ENCODE measurements at regions not wholly inside any gene's neighbourhood (a gene's known extent, or its start where the extent isn't known, plus 50 kb on each side); places are given as distances from the start of the nearest gene placed in this dataset.

GRCh38 chr1:75984781-75985180 is 52.6 kb upstream of the ASB17 start:
- Histone ChIP-seq H3K36me3 (no peaks in the 10 kb centered on the region), H3K9me3 (no peaks in the 10 kb centered on the region), H3K4me3 (no peak overlapping the region), H3K27me3 (peaks cover 5% of the 10 kb centered on the region; the same call in 1 of the 2 replicates)
- DNase-seq: no peak

GRCh38 chr1:75985827-75986226 is 53.6 kb upstream of the ASB17 start:
- no peak for DNase-seq
- Histone ChIP-seq H3K4me3 (no peak overlapping the region), H3K36me3 (no peaks in the 10 kb centered on the region), H3K9me3 (no peaks in the 10 kb centered on the region), H3K27me3 (peaks cover 5% of the 10 kb centered on the region; the same call in 1 of the 2 replicates)

GRCh38 chr1:75986478-75986877 is 54.3 kb upstream of the ASB17 start:
- Histone ChIP-seq H3K4me3 (no peak overlapping the region), H3K27me3 (peaks cover 5% of the 10 kb centered on the region; the same call in 1 of the 2 replicates), H3K9me3 (no peaks in the 10 kb centered on the region), H3K36me3 (no peaks in the 10 kb centered on the region)
- DNase-seq: no peak

- Histone ChIP-seq H3K9me3 (no peaks in the 10 kb centered on the region), H3K4me3 (no peak overlapping the region), H3K36me3 (no peaks in the 10 kb centered on the region), H3K27me3 (peaks cover 5% of the 10 kb centered on the region; the same call in 1 of the 2 replicates)
- DNase-seq: no peak
Observed at GRCh38 chr1:75989121-75989520, 56.9 kb upstream of the ASB17 start.

GRCh38 chr1:75990686-75991085 is 58.5 kb upstream of the ASB17 start:
- no peak overlapping the region for H3K4me3 ChIP-seq
- no peak for DNase-seq
- no peaks in the 10 kb centered on the region for H3K36me3 ChIP-seq
- H3K9me3 ChIP-seq: no peaks in the 10 kb centered on the region
- peaks cover 5% of the 10 kb centered on the region; the same call in 1 of the 2 replicates for H3K27me3 ChIP-seq

DNA sequence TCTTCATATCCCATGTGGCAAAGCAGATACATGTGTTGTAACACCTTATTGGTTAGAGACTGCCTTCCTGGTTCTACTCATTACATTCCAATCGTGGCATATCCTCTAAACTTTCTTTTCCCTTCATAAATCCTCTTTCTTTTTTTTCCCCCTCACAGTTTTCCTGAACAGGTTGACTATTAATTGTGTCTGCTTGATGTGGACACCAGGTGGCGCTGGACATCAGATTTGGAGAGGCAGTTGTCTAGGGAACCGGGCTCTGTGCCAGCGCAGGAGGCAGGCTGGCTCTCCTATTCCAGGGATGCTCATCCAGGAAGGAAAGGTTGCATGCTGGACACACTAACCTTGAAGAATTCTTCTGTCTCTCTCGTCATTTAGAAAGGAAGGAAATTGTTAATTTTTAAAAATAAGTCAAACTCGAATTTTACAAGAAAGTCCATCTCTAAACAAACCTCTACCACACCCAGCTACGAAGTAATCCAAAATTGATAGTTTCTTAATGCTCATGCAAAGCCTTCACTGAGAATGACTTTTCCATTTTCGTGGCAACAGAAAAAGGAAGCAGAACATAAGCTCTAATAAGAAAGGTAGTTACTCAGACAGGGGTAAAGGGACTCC is 59.4 kb upstream of the ASB17 start:
- Histone ChIP-seq H3K27me3 (peaks cover 5% of the 10 kb centered on the region; the same call in 1 of the 2 replicates), H3K9me3 (no peaks in the 10 kb centered on the region), H3K4me3 (no peak overlapping the region), H3K36me3 (no peaks in the 10 kb centered on the region)
- peak; percentile 83 for DNase-seq

DNA sequence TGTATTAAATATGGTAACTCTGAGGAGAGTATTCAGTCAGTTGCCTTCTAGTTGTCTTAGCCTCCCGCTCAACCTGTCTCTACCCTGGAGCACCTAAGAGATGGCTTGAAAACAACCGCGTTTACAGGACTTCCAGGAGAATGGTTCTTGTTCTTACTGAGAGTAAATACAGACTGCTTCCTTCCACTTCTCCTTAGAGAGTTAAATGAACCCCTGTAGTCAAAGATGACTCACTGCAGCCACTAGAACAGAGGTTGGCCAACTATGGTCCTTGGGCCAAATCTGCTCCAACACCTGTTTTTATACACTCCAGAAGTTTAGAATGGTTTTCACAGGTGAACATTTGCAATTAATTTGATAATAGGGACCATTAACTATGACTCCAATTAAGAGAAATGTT is 60.1 kb upstream of the ASB17 start:
- H3K4me3 ChIP-seq: no peak overlapping the region
- H3K9me3 ChIP-seq: no peaks in the 10 kb centered on the region
- no peaks in the 10 kb centered on the region for H3K36me3 ChIP-seq
- H3K27me3 ChIP-seq: peaks cover 5% of the 10 kb centered on the region; the same call in 1 of the 2 replicates
- DNase-seq: no peak

DNA sequence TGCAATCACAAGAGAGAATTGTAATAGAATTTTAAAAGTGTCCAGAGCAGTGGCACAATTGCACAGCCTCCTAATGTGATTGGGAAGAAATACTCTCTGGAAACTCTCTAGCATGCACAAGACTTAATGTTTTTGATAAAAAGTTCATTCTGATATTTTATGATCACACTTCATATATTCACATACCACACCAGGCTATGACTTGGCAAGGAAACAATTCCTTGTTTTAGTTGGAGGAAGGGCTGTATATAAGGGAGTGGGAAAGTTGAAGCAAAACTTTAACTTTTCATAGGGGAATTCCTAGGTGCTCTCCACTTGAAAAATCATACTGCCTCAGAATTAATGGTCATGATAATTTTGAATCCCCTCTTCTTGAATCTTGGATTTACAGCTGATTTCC is 61.5 kb upstream of the ASB17 start:
- Histone ChIP-seq H3K36me3 (no peaks in the 10 kb centered on the region), H3K27me3 (no peaks in the 10 kb centered on the region; the same call in 1 of the 2 replicates), H3K4me3 (no peak overlapping the region), H3K9me3 (no peaks in the 10 kb centered on the region)
- DNase-seq: no peak

- peak; percentile 42 for DNase-seq
- Histone ChIP-seq H3K9me3 (no peaks in the 10 kb centered on the region), H3K36me3 (no peaks in the 10 kb centered on the region), H3K27me3 (no peaks in the 10 kb centered on the region), H3K4me3 (no peak overlapping the region)
Observed at GRCh38 chr1:75996196-75996595, 64.0 kb upstream of the ASB17 start.

- no peak for DNase-seq
- no peaks in the 10 kb centered on the region for H3K36me3 ChIP-seq
- H3K4me3 ChIP-seq: no peak overlapping the region
- no peaks in the 10 kb centered on the region for H3K27me3 ChIP-seq
- no peaks in the 10 kb centered on the region for H3K9me3 ChIP-seq
Observed at GRCh38 chr1:75999034-75999433, 66.8 kb upstream of the ASB17 start.

DNA sequence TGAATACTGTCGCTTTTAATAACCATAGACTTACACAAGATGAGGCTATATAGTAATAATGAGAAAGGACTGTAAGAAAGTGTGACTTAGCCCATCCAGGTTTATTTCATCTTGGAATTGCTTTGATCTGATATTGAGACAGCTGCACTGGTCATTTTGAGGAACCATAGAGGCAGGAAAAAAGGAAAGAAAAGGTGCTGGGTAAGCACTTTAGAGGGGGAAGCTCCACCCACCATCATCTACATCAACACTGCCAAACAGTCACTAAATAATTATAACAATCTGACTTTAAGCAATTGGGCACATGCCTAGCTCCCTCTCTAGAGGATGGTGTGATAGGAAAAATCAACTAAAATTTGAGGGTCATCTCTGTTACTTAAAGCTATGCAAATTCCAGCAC is 70.6 kb upstream of the ST6GALNAC3 start:
- DNase-seq: no peak
- Histone ChIP-seq H3K4me3 (no peak overlapping the region), H3K9me3 (no peaks in the 10 kb centered on the region), H3K36me3 (no peaks in the 10 kb centered on the region), H3K27me3 (no peaks in the 10 kb centered on the region)

DNA sequence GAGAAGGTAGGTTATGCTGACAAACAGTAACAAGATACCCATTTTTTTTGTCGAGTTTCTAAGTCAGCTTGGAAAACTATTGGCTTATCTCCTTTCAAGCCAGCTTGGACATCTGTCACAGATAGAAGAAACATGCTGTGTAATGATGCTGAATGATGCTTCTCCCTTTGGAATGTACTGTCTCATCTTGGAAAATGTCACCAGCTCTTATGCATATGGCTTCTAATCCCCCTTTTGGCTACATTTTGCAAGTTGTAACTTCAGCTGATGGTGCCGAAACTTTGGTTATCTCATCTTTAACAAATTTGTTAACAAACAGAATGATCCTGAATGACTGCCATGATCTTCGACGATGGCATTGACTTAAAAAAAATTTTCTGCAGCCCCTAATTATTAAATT is 68.8 kb upstream of the ST6GALNAC3 start:
- no peak for DNase-seq
- Histone ChIP-seq H3K36me3 (no peaks in the 10 kb centered on the region), H3K9me3 (no peaks in the 10 kb centered on the region), H3K27me3 (no peaks in the 10 kb centered on the region), H3K4me3 (no peak overlapping the region)

DNA sequence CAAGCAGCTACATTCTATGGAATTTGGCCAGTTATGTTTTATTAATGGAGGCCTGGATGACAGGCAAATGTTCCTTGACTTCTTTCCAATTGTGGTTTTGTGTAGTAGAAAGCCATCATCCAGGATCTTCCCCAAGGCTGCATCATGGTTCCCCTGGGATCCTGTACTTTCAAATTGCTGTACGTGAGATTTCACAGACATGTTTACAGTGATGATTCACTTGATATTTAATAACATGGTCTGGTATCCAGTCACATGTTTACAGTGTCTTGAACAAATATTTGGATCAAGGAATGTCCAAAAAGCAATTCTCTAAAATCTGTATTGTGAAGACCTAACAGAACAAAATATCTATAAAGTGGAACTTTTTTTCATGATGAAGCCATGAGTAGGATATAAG is 68.3 kb upstream of the ST6GALNAC3 start:
- DNase-seq: peak; percentile 43
- Histone ChIP-seq H3K4me3 (no peak overlapping the region), H3K27me3 (no peaks in the 10 kb centered on the region), H3K36me3 (no peaks in the 10 kb centered on the region), H3K9me3 (no peaks in the 10 kb centered on the region)

- no peak for DNase-seq
- H3K36me3 ChIP-seq: no peaks in the 10 kb centered on the region
- H3K4me3 ChIP-seq: no peak overlapping the region
- no peaks in the 10 kb centered on the region for H3K9me3 ChIP-seq
- no peaks in the 10 kb centered on the region for H3K27me3 ChIP-seq
Observed at GRCh38 chr1:76010802-76011201, 63.7 kb upstream of the ST6GALNAC3 start.

GRCh38 chr1:76012341-76013205 is 62.0 kb upstream of the ST6GALNAC3 start:
- no peak for DNase-seq
- Histone ChIP-seq H3K4me3 (no peak overlapping the region), H3K36me3 (no peaks in the 10 kb centered on the region), H3K27me3 (no peaks in the 10 kb centered on the region), H3K9me3 (no peaks in the 10 kb centered on the region)

- Histone ChIP-seq H3K27me3 (no peaks in the 10 kb centered on the region), H3K4me3 (no peak overlapping the region), H3K9me3 (no peaks in the 10 kb centered on the region), H3K36me3 (no peaks in the 10 kb centered on the region)
- no peak for DNase-seq
Observed at GRCh38 chr1:76013206-76013581, 61.4 kb upstream of the ST6GALNAC3 start.

DNA sequence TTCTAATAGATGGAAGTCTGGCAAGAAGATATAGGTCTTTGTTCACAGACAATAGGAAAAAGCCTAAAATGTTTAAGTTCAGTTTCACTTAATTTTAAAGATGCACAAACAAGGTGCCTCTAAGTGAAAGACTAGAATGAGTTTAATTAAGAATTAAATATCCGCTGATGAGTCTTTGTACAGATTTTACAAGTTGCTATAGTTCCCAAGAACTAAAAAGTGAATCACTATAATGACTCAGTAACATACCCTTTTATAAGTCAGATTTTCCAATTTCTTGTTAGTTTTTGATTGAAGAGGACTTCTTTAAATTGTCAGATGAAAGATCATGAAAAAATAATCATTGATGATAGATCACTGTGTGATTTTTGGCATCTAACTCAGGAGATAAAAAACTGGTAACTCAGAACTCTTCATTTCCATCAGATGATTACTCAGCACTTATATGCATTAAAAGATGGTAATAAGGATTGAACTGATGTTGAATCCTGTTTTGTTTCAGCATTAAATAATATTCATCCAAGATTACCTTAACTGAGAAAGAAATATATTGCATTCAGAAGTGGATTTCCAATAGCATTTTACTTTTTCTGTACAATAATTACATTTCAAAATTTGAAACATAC is 59.0 kb upstream of the ST6GALNAC3 start:
- H3K27me3 ChIP-seq: no peaks in the 10 kb centered on the region
- H3K9me3 ChIP-seq: no peaks in the 10 kb centered on the region
- H3K4me3 ChIP-seq: no peak overlapping the region
- no peak for DNase-seq
- H3K36me3 ChIP-seq: no peaks in the 10 kb centered on the region

Data from MG63 (cell line).